GM12892 (cell line): ENCODE measurements at regions not wholly inside any gene's neighbourhood (a gene's known extent, or its start where the extent isn't known, plus 50 kb on each side); places are given as distances from the start of the nearest gene placed in this dataset.

Source experiments
- POLR2A ChIP-seq: IDR thresholded peaks from 2 replicates; pipeline ENCODE4 v1.6.1; 2011; ENCODE audit warnings: low read depth, low read length, control low read depth
- POLR2AphosphoS5 ChIP-seq: IDR thresholded peaks from 2 replicates; pipeline ENCODE4 v1.6.1; 2011; ENCODE audit warnings: low read depth, low read length, control low read depth

- TF ChIP-seq POLR2AphosphoS5 (no peak), POLR2A (no peak)
Observed at GRCh38 chr5:34599471-34600117, 56.5 kb upstream of the RAI14 start.
